Activated T-helper 1 cell treated with anti-CD3 and anti-CD28 coated beads, Interleukin-12 subunit alpha, Interleukin-12 subunit beta, Interleukin-2, Interleukin-4 antibody, amounts not matched to agents 30 ng/mL and 10 ng/mL and 1 ng/mL, durations not matched to agents 14 hours and 24 hours and 36 hours (primary cell): ENCODE measurements at regions not wholly inside any gene's neighbourhood (a gene's known extent, or its start where the extent isn't known, plus 50 kb on each side); places are given as distances from the start of the nearest gene placed in this dataset.
"Not testable (repeated sequence)": the region's sequence is repeated elsewhere in the genome, so short reads cannot be mapped to it uniquely, and the experiment has no call there.

Experiments
- DNase-seq: peaks from one replicate; pipeline ENCODE4 v3.0.0; 2021; ENCODE audit warnings: low spot score
- H3K27ac Mint-ChIP-seq: one replicate; pipeline ENCODE4 v1.8.0; 2021; ENCODE audit warnings: mild to moderate bottlenecking, mixed read lengths
- H3K27me3 Mint-ChIP-seq: one replicate; pipeline ENCODE4 v1.8.0; 2022; ENCODE audit warnings: mild to moderate bottlenecking, moderate library complexity, mixed read lengths; ENCODE audit not compliant: insufficient read depth
- H3K36me3 Mint-ChIP-seq: one replicate; pipeline ENCODE4 v1.8.0; 2021; ENCODE audit warnings: low read depth, mixed read lengths
- H3K4me1 Mint-ChIP-seq: one replicate; pipeline ENCODE4 v1.8.0; 2021; ENCODE audit warnings: low read depth, mixed read lengths
- H3K4me3 Mint-ChIP-seq: one replicate; pipeline ENCODE4 v1.8.0; 2021; ENCODE audit warnings: mild to moderate bottlenecking, moderate library complexity, mixed read lengths
- H3K9me3 Mint-ChIP-seq: one replicate; pipeline ENCODE4 v1.8.0; 2021; ENCODE audit warnings: mixed read lengths
- intact Hi-C: fragments of 100-400 bp; cut with micrococcal nuclease; formaldehyde crosslinking; loops from one replicate; pipeline ENCODE4 v1.15.1; 2024

- peak overlapping the region; percentile 35 for H3K27ac Mint-ChIP-seq
- DNase-seq = no peak
- no peaks in the 10 kb centered on the region for H3K36me3 Mint-ChIP-seq
- no peak overlapping the region for H3K4me3 Mint-ChIP-seq
- intact Hi-C loops = no loop called here
- H3K4me1 Mint-ChIP-seq = no peaks in the 10 kb centered on the region
- peaks cover 12% of the 10 kb centered on the region for H3K27me3 Mint-ChIP-seq
- H3K9me3 Mint-ChIP-seq = no peaks in the 10 kb centered on the region
Observed at GRCh38 chr11:70597751-70598625, 199.7 kb downstream of the CTTN start.

GRCh38 chr11:70600911-70601415, 202.6 kb downstream of the CTTN start:
- H3K4me1 Mint-ChIP-seq, H3K36me3 Mint-ChIP-seq, H3K4me3 Mint-ChIP-seq, intact Hi-C loops, H3K27ac Mint-ChIP-seq, H3K9me3 Mint-ChIP-seq, DNase-seq: not testable (repeated sequence)
- H3K27me3 Mint-ChIP-seq = peaks cover 14% of the 10 kb centered on the region

- DNase-seq = no peak
- intact Hi-C loops = no loop called here
- no peaks in the 10 kb centered on the region for H3K4me1 Mint-ChIP-seq
- H3K27me3 Mint-ChIP-seq = peaks cover 11% of the 10 kb centered on the region
- H3K27ac Mint-ChIP-seq = no peak overlapping the region
- no peaks in the 10 kb centered on the region for H3K36me3 Mint-ChIP-seq
- H3K9me3 Mint-ChIP-seq = no peaks in the 10 kb centered on the region
- H3K4me3 Mint-ChIP-seq = no peak overlapping the region
Observed at GRCh38 chr11:70601861-70602538, 203.7 kb downstream of the CTTN start.

- DNase-seq = no peak
- Mint-ChIP-seq H3K4me1 (no peaks in the 10 kb centered on the region), H3K9me3 (no peaks in the 10 kb centered on the region), H3K4me3 (no peak overlapping the region), H3K27ac (no peak overlapping the region), H3K27me3 (peaks cover 10% of the 10 kb centered on the region), H3K36me3 (no peaks in the 10 kb centered on the region)
- intact Hi-C loops = no loop called here
Observed at GRCh38 chr11:70603114-70603755, 204.9 kb downstream of the CTTN start.

GRCh38 chr11:70603756-70604211, 205.5 kb downstream of the CTTN start:
- no peak overlapping the region for H3K4me3 Mint-ChIP-seq
- H3K27ac Mint-ChIP-seq = no peak overlapping the region
- DNase-seq = no peak
- intact Hi-C loops = no loop called here
- H3K27me3 Mint-ChIP-seq = peaks cover 9% of the 10 kb centered on the region
- no peaks in the 10 kb centered on the region for H3K9me3 Mint-ChIP-seq
- no peaks in the 10 kb centered on the region for H3K4me1 Mint-ChIP-seq
- H3K36me3 Mint-ChIP-seq = no peaks in the 10 kb centered on the region

- Mint-ChIP-seq H3K9me3 (no peaks in the 10 kb centered on the region), H3K4me3 (no peak overlapping the region), H3K4me1 (no peaks in the 10 kb centered on the region), H3K27me3 (peaks cover 9% of the 10 kb centered on the region), H3K27ac (no peak overlapping the region), H3K36me3 (no peaks in the 10 kb centered on the region)
- intact Hi-C loops = no loop called here
- no peak for DNase-seq
Observed at GRCh38 chr11:70604221-70604620, 205.9 kb downstream of the CTTN start.

- Mint-ChIP-seq H3K36me3 (no peaks in the 10 kb centered on the region), H3K4me3 (no peak overlapping the region), H3K27me3 (peaks cover 9% of the 10 kb centered on the region), H3K9me3 (no peaks in the 10 kb centered on the region), H3K27ac (no peak overlapping the region), H3K4me1 (no peaks in the 10 kb centered on the region)
- DNase-seq = no peak
- intact Hi-C loops = no loop called here
Observed at GRCh38 chr11:70604630-70605467, 206.5 kb downstream of the CTTN start.

GRCh38 chr11:70605468-70605815, 207.1 kb downstream of the CTTN start:
- intact Hi-C loops = no loop called here
- DNase-seq = no peak
- Mint-ChIP-seq H3K4me1 (no peaks in the 10 kb centered on the region), H3K36me3 (no peaks in the 10 kb centered on the region), H3K27me3 (peaks cover 9% of the 10 kb centered on the region), H3K27ac (no peak overlapping the region), H3K9me3 (no peaks in the 10 kb centered on the region), H3K4me3 (no peak overlapping the region)

GRCh38 chr11:70605846-70606245, 207.5 kb downstream of the CTTN start:
- H3K27ac Mint-ChIP-seq = no peak overlapping the region
- intact Hi-C loops = no loop called here
- peaks cover 9% of the 10 kb centered on the region for H3K27me3 Mint-ChIP-seq
- no peak overlapping the region for H3K4me3 Mint-ChIP-seq
- H3K9me3 Mint-ChIP-seq = no peaks in the 10 kb centered on the region
- H3K4me1 Mint-ChIP-seq = no peaks in the 10 kb centered on the region
- DNase-seq = no peak
- no peaks in the 10 kb centered on the region for H3K36me3 Mint-ChIP-seq

- DNase-seq = no peak
- H3K36me3 Mint-ChIP-seq = no peaks in the 10 kb centered on the region
- H3K4me3 Mint-ChIP-seq = no peak overlapping the region
- H3K4me1 Mint-ChIP-seq = no peaks in the 10 kb centered on the region
- intact Hi-C loops = no loop called here
- H3K27me3 Mint-ChIP-seq = peaks cover 9% of the 10 kb centered on the region
- H3K9me3 Mint-ChIP-seq = no peaks in the 10 kb centered on the region
- no peak overlapping the region for H3K27ac Mint-ChIP-seq
Observed at GRCh38 chr11:70606248-70606950, 208.1 kb downstream of the CTTN start.

- no peak for DNase-seq
- no peak overlapping the region for H3K4me3 Mint-ChIP-seq
- peaks cover 9% of the 10 kb centered on the region for H3K27me3 Mint-ChIP-seq
- intact Hi-C loops = no loop called here
- no peaks in the 10 kb centered on the region for H3K9me3 Mint-ChIP-seq
- H3K36me3 Mint-ChIP-seq = no peaks in the 10 kb centered on the region
- H3K4me1 Mint-ChIP-seq = no peaks in the 10 kb centered on the region
- H3K27ac Mint-ChIP-seq = no peak overlapping the region
Observed at GRCh38 chr11:70606951-70607330, 208.6 kb downstream of the CTTN start.

GRCh38 chr11:70607561-70607960, 209.2 kb downstream of the CTTN start:
- Mint-ChIP-seq H3K36me3 (no peaks in the 10 kb centered on the region), H3K27me3 (peaks cover 5% of the 10 kb centered on the region), H3K4me1 (no peaks in the 10 kb centered on the region), H3K27ac (no peak overlapping the region), H3K4me3 (no peak overlapping the region), H3K9me3 (no peaks in the 10 kb centered on the region)
- intact Hi-C loops = no loop called here
- no peak for DNase-seq
